ENCODE measurements at regions not wholly inside any gene's neighbourhood (a gene's known extent, or its start where the extent isn't known, plus 50 kb on each side); places are given as distances from the start of the nearest gene placed in this dataset.

- no peak overlapping the region for H3K27ac ChIP-seq (ENCODE audit: low read depth, low read length)
Measured at GRCh38 chr5:6198531-6198930, 179.8 kb downstream of the MED10 start.

GRCh38 chr5:6197427-6197826, 180.9 kb downstream of the MED10 start:
- H3K27ac ChIP-seq (ENCODE audit: low read depth, low read length), result no peak overlapping the region
- no peaks in the 10 kb centered on the region for H4K20me1 ChIP-seq (ENCODE audit: control insufficient read depth, insufficient read depth, low read depth, low read length)
- no peak overlapping the region for H3K4me3 ChIP-seq (ENCODE audit: low read length)
- TF ChIP-seq, protein P1, sequence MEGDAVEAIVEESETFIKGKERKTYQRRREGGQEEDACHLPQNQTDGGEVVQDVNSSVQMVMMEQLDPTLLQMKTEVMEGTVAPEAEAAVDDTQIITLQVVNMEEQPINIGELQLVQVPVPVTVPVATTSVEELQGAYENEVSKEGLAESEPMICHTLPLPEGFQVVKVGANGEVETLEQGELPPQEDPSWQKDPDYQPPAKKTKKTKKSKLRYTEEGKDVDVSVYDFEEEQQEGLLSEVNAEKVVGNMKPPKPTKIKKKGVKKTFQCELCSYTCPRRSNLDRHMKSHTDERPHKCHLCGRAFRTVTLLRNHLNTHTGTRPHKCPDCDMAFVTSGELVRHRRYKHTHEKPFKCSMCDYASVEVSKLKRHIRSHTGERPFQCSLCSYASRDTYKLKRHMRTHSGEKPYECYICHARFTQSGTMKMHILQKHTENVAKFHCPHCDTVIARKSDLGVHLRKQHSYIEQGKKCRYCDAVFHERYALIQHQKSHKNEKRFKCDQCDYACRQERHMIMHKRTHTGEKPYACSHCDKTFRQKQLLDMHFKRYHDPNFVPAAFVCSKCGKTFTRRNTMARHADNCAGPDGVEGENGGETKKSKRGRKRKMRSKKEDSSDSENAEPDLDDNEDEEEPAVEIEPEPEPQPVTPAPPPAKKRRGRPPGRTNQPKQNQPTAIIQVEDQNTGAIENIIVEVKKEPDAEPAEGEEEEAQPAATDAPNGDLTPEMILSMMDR (IDR thresholded peaks at IDR 0.05; ENCODE audit: low read depth, low read length, poor library complexity, severe bottlenecking), result no peak
- TF ChIP-seq EZH2phosphoT487 (IDR thresholded peaks at IDR 0.05; ENCODE audit: borderline replicate concordance, low read length), result no peak
- no peaks in the 10 kb centered on the region for H3K36me3 ChIP-seq (ENCODE audit: control insufficient read depth, low read length)
- no peak overlapping the region for H3K4me2 ChIP-seq (ENCODE audit: low read length)
- no peaks in the 10 kb centered on the region for H3K27me3 ChIP-seq (ENCODE audit: control insufficient read depth, low read length)
- no peaks in the 10 kb centered on the region for H3K9me2 ChIP-seq (replicated peaks; ENCODE audit: control insufficient read depth, low read length)
- H3K4me1 ChIP-seq (ENCODE audit: control insufficient read depth, low read length), result peaks cover 18% of the 10 kb centered on the region
- no peaks in the 10 kb centered on the region for H3K79me2 ChIP-seq (ENCODE audit: control insufficient read depth, low read length)
- no peaks in the 10 kb centered on the region for H3F3A ChIP-seq (ENCODE audit: control insufficient read depth, insufficient read depth)
- no peaks in the 10 kb centered on the region; the same call in 1 of the 2 replicates for H3K9me3 ChIP-seq (ENCODE audit: control insufficient read depth, insufficient read depth, low read length)

More at GRCh38 chr5:6198531-6198930, 179.8 kb downstream of the MED10 start:
- H3K4me3 ChIP-seq (ENCODE audit: low read length), result no peak overlapping the region
- H3K27me3 ChIP-seq (ENCODE audit: control insufficient read depth, low read length), result no peaks in the 10 kb centered on the region
- peaks cover 18% of the 10 kb centered on the region for H3K4me1 ChIP-seq (ENCODE audit: control insufficient read depth, low read length)
- H3K79me2 ChIP-seq (ENCODE audit: control insufficient read depth, low read length), result no peaks in the 10 kb centered on the region
- no peak overlapping the region for H3K4me2 ChIP-seq (ENCODE audit: low read length)
- no peaks in the 10 kb centered on the region for H4K20me1 ChIP-seq (ENCODE audit: control insufficient read depth, insufficient read depth, low read depth, low read length)
- H3K9me2 ChIP-seq (replicated peaks; ENCODE audit: control insufficient read depth, low read length), result no peaks in the 10 kb centered on the region
- no peaks in the 10 kb centered on the region for H3F3A ChIP-seq (ENCODE audit: control insufficient read depth, insufficient read depth)
- TF ChIP-seq, protein P1 (IDR thresholded peaks at IDR 0.05; ENCODE audit: low read depth, low read length, poor library complexity, severe bottlenecking), result no peak
- no peak for TF ChIP-seq EZH2phosphoT487 (IDR thresholded peaks at IDR 0.05; ENCODE audit: borderline replicate concordance, low read length)
- no peaks in the 10 kb centered on the region; the same call in 1 of the 2 replicates for H3K9me3 ChIP-seq (ENCODE audit: control insufficient read depth, insufficient read depth, low read length)
- H3K36me3 ChIP-seq (ENCODE audit: control insufficient read depth, low read length), result no peaks in the 10 kb centered on the region

DNA sequence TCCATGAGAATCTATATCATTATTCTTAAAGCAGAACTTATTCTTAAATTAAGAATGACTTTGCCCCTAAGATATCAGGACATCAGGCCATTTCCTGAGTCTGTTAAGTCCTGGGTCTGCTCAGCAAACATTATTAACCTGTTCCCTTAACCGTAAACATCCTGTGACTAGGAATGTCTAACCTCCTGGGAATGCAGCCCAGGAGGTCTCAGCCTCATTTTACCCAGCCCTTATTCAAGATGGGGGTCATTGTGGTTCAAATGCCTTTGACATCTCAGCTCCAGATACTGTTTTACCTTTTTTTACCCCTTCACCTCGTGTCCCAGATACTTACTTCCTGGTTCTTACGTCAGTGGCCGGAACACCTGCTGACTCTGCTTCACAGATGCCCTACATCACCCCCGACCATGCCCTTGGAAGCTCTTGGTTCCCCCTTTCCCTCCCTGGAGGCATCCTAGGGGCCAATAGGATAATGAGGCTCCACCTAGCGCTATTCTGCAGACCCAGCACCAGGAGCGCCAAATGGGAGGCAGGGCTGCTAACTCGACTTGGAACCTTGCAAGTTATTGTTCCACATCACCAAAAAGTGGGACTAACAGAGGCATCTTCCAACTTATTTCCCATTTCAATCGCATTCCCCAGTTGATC, 182.5 kb downstream of the MED10 start:
- no peak for TF ChIP-seq EZH2phosphoT487 (IDR thresholded peaks at IDR 0.05; ENCODE audit: borderline replicate concordance, low read length)
- TF ChIP-seq, protein P1 (IDR thresholded peaks at IDR 0.05; ENCODE audit: low read depth, low read length, poor library complexity, severe bottlenecking), result no peak
- Histone ChIP-seq H3K4me1 (ENCODE audit: control insufficient read depth, low read length) (peaks cover 29% of the 10 kb centered on the region), H3K4me3 (ENCODE audit: low read length) (no peak overlapping the region), H3K79me2 (ENCODE audit: control insufficient read depth, low read length) (no peaks in the 10 kb centered on the region), H3K9me2 (replicated peaks; ENCODE audit: control insufficient read depth, low read length) (no peaks in the 10 kb centered on the region), H4K20me1 (ENCODE audit: control insufficient read depth, insufficient read depth, low read depth, low read length) (no peaks in the 10 kb centered on the region), H3K9me3 (ENCODE audit: control insufficient read depth, insufficient read depth, low read length) (no peaks in the 10 kb centered on the region; the same call in 1 of the 2 replicates), H3K36me3 (ENCODE audit: control insufficient read depth, low read length) (no peaks in the 10 kb centered on the region), H3K27me3 (ENCODE audit: control insufficient read depth, low read length) (no peaks in the 10 kb centered on the region), H3K4me2 (ENCODE audit: low read length) (no peak overlapping the region), H3K27ac (ENCODE audit: low read depth, low read length) (no peak overlapping the region), H3F3A (ENCODE audit: control insufficient read depth, insufficient read depth) (no peaks in the 10 kb centered on the region)

Data from DOHH2 (cell line).